PC-9 (cell line): ENCODE measurements at regions not wholly inside any gene's neighbourhood (a gene's known extent, or its start where the extent isn't known, plus 50 kb on each side); places are given as distances from the start of the nearest gene placed in this dataset.

Source experiments
- BruUV-seq: library from RNA; stranded (reverse); fragments of 400-500 nt; replicated peaks from 2 replicates; lab custom pipeline; 2021; lab: Mats Ljungman, UMichigan
- CTCF ChIA-PET: fragments of 300-600 bp; sonication (Branson Sonifier 250); formaldehyde crosslinking; loops from one replicate; lab custom pipeline; 2022; ENCODE audit warnings: antibody characterized with exemption; lab: Charles Lee
- POLR2A ChIA-PET: fragments of 300-600 bp; sonication (Branson Sonifier 250); formaldehyde crosslinking; loops from one replicate; lab custom pipeline; 2022; ENCODE audit warnings: antibody characterized with exemption; ENCODE audit not compliant: unreplicated experiment; lab: Charles Lee
- DNase-seq, 2 experiments: peaks; one replicate each; pipeline versions ENCODE4 v3.0.0 to v3.0.0-alpha.2; 2015 to 2022; ENCODE audit warnings: mixed read lengths in 1 of 2
- H2AFZ ChIP-seq: fragments of 200-600 bp; sonication (generic); 2 replicates; pipeline ENCODE4 v1.8.1; 2017; ENCODE audit warnings: antibody characterized with exemption
- H3F3A ChIP-seq: fragments of 200-600 bp; sonication (generic); 2 replicates; pipeline ENCODE4 v1.8.1; 2017; ENCODE audit warnings: antibody characterized with exemption, mild to moderate bottlenecking, low read depth; ENCODE audit not compliant: insufficient read depth
- H3K27ac ChIP-seq: fragments of 200-600 bp; sonication (generic); 2 replicates; pipeline ENCODE4 v1.6.1; 2016; ENCODE audit warnings: mixed run types
- H3K27me3 ChIP-seq: fragments of 200-600 bp; sonication (generic); 2 replicates; pipeline ENCODE4 v1.6.1; 2016; ENCODE audit warnings: low read depth, mixed run types; ENCODE audit not compliant: insufficient read depth
- H3K36me3 ChIP-seq: fragments of 200-600 bp; sonication (generic); 2 replicates; pipeline ENCODE4 v1.6.1; 2016; ENCODE audit warnings: low read depth, mixed run types
- H3K4me1 ChIP-seq: fragments of 200-600 bp; sonication (generic); replicated peaks from 2 replicates; pipeline ENCODE4 v1.6.1; 2016; ENCODE audit warnings: mixed run types; ENCODE audit not compliant: insufficient read depth
- H3K4me2 ChIP-seq: fragments of 200-600 bp; sonication (generic); 2 replicates; pipeline ENCODE4 v1.6.1; 2017; ENCODE audit warnings: mixed run types
- H3K4me3 ChIP-seq: fragments of 200-600 bp; sonication (generic); 2 replicates; pipeline ENCODE4 v1.6.1; 2016; ENCODE audit warnings: mixed run types
- H3K79me2 ChIP-seq: fragments of 200-600 bp; sonication (generic); 2 replicates; pipeline ENCODE4 v1.6.1; 2017; ENCODE audit warnings: low read depth, mixed run types
- H3K9me2 ChIP-seq: fragments of 200-600 bp; sonication (generic); 2 replicates; pipeline ENCODE4 v1.8.1; 2017; ENCODE audit warnings: mild to moderate bottlenecking; ENCODE audit not compliant: insufficient read depth
- H3K9me3 ChIP-seq: fragments of 200-600 bp; sonication (generic); 2 replicates; pipeline ENCODE4 v1.8.1; 2016; ENCODE audit warnings: low read depth; ENCODE audit not compliant: insufficient read depth
- H4K20me1 ChIP-seq: fragments of 200-600 bp; sonication (generic); 2 replicates; pipeline ENCODE4 v1.8.1; 2017; ENCODE audit not compliant: insufficient read depth
- CTCF ChIP-seq: fragments of 200-600 bp; sonication (generic); conservative IDR thresholded peaks from 2 replicates; pipeline ENCODE4 v1.6.1; 2017; ENCODE audit warnings: mixed run types, antibody characterized with exemption, mild to moderate bottlenecking, moderate library complexity
- EZH2 ChIP-seq: fragments of 200-600 bp; sonication (generic); IDR thresholded peaks from 2 replicates; pipeline ENCODE4 v1.8.0; 2017; ENCODE audit warnings: antibody characterized with exemption, low read depth
- intact Hi-C: fragments of 100-400 bp; cut with micrococcal nuclease; formaldehyde crosslinking; loops from one replicate; pipeline ENCODE4 v1.10.0; 2022; ENCODE audit not compliant: unreplicated experiment

- Histone ChIP-seq H2AFZ (no peak overlapping the region), H3K4me2 (no peak overlapping the region), H3K4me3 (no peak overlapping the region), H3K36me3 (no peaks in the 10 kb centered on the region), H3K79me2 (no peaks in the 10 kb centered on the region), H3K9me3 (no peaks in the 10 kb centered on the region), H3K9me2 (no peaks in the 10 kb centered on the region), H3K4me1 (no peaks in the 10 kb centered on the region), H3F3A (no peaks in the 10 kb centered on the region), H4K20me1 (no peaks in the 10 kb centered on the region), H3K27ac (no peak overlapping the region), H3K27me3 (no peaks in the 10 kb centered on the region)
- BruUV-seq = no TSS peak
- ChIA-PET CTCF (no interaction called here), POLR2A (no interaction called here)
- intact Hi-C loops = no loop called here
- DNase-seq = no peak
- TF ChIP-seq CTCF (no peak), EZH2 (no peak)
Observed at GRCh38 chrX:97895751-97896150, 1012.0 kb downstream of the RPA4 start.

- no peaks in the 10 kb centered on the region for H3K27me3 ChIP-seq
- POLR2A ChIA-PET = no interaction called here
- H3K9me3 ChIP-seq = no peaks in the 10 kb centered on the region
- CTCF ChIA-PET = no interaction called here
- no peaks in the 10 kb centered on the region for H3K9me2 ChIP-seq
- no TSS peak for BruUV-seq
- no peak overlapping the region for H2AFZ ChIP-seq
- no peaks in the 10 kb centered on the region for H3K4me1 ChIP-seq
- H3K36me3 ChIP-seq = no peaks in the 10 kb centered on the region
- no peak for DNase-seq
- H3F3A ChIP-seq = no peaks in the 10 kb centered on the region
- H3K4me3 ChIP-seq = no peak overlapping the region
- no peak overlapping the region for H3K4me2 ChIP-seq
- no peak for TF ChIP-seq CTCF
- TF ChIP-seq EZH2 = no peak
- no peaks in the 10 kb centered on the region for H4K20me1 ChIP-seq
- H3K79me2 ChIP-seq = no peaks in the 10 kb centered on the region
- intact Hi-C loops = no loop called here
- H3K27ac ChIP-seq = no peak overlapping the region
Observed at GRCh38 chrX:97897998-97898397, 1014.3 kb downstream of the RPA4 start.

- no TSS peak for BruUV-seq
Observed at GRCh38 chrX:97898798-97899197, 1015.1 kb downstream of the RPA4 start.

More at GRCh38 chrX:97898798-97899197, 1015.1 kb downstream of the RPA4 start:
- H3K4me2 ChIP-seq = no peak overlapping the region
- intact Hi-C loops = no loop called here
- DNase-seq = no peak
- no peak overlapping the region for H2AFZ ChIP-seq
- no peaks in the 10 kb centered on the region for H3K36me3 ChIP-seq
- H3K4me3 ChIP-seq = no peak overlapping the region
- ChIA-PET POLR2A (no interaction called here), CTCF (no interaction called here)
- TF ChIP-seq EZH2 (no peak), CTCF (no peak)
- no peaks in the 10 kb centered on the region for H3K9me2 ChIP-seq
- no peaks in the 10 kb centered on the region for H3F3A ChIP-seq
- H4K20me1 ChIP-seq = no peaks in the 10 kb centered on the region
- H3K27ac ChIP-seq = no peak overlapping the region
- H3K27me3 ChIP-seq = no peaks in the 10 kb centered on the region
- no peaks in the 10 kb centered on the region for H3K79me2 ChIP-seq
- no peaks in the 10 kb centered on the region for H3K9me3 ChIP-seq
- H3K4me1 ChIP-seq = no peaks in the 10 kb centered on the region
